ENCODE measurements at regions not wholly inside any gene's neighbourhood (a gene's known extent, or its start where the extent isn't known, plus 50 kb on each side); places are given as distances from the start of the nearest gene placed in this dataset.
A peak's percentile ranks its signal among the peaks of the same experiment; 100 is the strongest.

DNA sequence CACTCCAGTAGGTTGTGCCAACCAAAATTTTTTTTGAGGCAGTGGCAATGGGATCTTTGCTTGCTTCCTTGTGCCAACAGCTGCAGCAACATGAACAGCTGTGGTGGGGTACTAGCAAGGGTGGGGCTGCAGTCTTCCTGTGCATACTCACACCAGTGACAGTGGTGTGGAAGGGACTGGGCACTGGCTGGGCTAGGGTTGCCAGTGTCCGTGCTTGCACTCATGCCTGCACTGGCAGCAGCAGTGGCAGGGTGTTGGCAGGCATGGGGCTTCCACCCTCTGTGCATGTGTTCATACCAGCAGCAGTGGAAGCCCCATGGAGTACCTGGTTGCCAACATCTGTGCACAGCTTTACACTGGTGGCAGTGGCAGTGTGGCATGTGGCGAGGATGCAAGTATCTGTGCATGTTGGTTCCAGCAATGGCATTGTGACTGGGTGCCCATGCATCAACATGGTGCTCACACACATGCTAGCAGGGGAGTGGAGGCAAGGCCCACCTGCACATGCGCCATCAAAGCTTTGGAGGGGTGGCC lies 1312.6 kb downstream of the PCDH18 start:
- Histone ChIP-seq H3K18ac (ENCODE audit: low read depth in 1 of 2, low read length in 2 of 2) (no peak overlapping the region), H4K91ac (ENCODE audit: low read length) (no peak overlapping the region), H2BK15ac (ENCODE audit: low read depth, poor library complexity, severe bottlenecking) (no peak overlapping the region), H3K9ac (ENCODE audit: low read length) (no peak overlapping the region), H3K4me2 (ENCODE audit: low read length, poor library complexity, severe bottlenecking) (no peak overlapping the region), H2BK5ac (ENCODE audit: low read depth, low read length, poor library complexity, severe bottlenecking) (no peak overlapping the region), H3K4ac (ENCODE audit: low read depth in 1 of 2, low read length in 2 of 2) (no peak overlapping the region), H3K14ac (ENCODE audit: low read length in 2 of 2) (peak overlapping the region in 1 of 2 experiments; percentile 86), H2AFZ (ENCODE audit: low read depth, low read length) (no peak overlapping the region), H3K23ac (ENCODE audit: low read length in 2 of 2) (no peak overlapping the region), H3K36me3 (ENCODE audit: control insufficient read depth in 1 of 2, insufficient read depth in 2 of 2, low read depth in 1 of 2, low read length in 2 of 2) (no peaks in the 10 kb centered on the region), H3K9me3 (ENCODE audit: control insufficient read depth, low read length) (peaks cover 11% of the 10 kb centered on the region), H4K8ac (ENCODE audit: low read length) (no peak overlapping the region), H3K27ac (ENCODE audit: low read length, poor library complexity, severe bottlenecking) (no peak overlapping the region), H2AK5ac (ENCODE audit: low read length, severe bottlenecking) (no peak overlapping the region), H3K79me1 (replicated peaks; ENCODE audit: low read length, poor library complexity, severe bottlenecking) (no peaks in the 10 kb centered on the region), H3K27me3 (ENCODE audit: control insufficient read depth in 1 of 2, insufficient read depth in 1 of 2, low read length in 2 of 2) (no peaks in the 10 kb centered on the region), H2BK120ac (ENCODE audit: low read depth, low read length) (no peak overlapping the region), H2BK12ac (ENCODE audit: low read length in 2 of 2) (no peak overlapping the region), H3K4me3 (ENCODE audit: insufficient read depth in 1 of 2, low read depth in 1 of 2, low read length in 2 of 2) (peak overlapping the region in 1 of 2 experiments; percentile 2), H3K4me1 (ENCODE audit: control insufficient read depth, insufficient read depth, low read depth, low read length) (no peaks in the 10 kb centered on the region)
- 87% methylated on average over 3 of the region's 3 CpGs for WGBS
- no peak for DNase-seq

DNA sequence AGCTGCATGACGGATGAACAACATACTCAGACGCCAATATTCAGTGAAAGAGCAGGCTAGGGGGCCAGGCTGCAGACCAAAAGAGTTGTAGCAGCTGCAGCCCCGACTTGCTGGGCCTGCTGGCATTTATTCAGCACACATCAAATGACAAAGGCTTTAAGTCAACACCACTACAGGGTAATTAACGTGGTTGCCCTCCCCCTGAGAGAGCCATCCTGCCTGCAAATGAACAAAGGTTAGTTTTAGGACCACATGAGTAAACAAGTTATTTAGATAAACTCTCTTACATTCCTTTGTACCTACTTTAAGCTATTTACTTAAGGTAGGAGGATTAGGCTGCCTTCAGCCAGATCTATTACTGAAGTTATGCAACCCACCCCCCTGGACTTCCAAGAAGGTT lies 1329.1 kb downstream of the PCDH18 start:
- Histone ChIP-seq H2BK120ac (ENCODE audit: low read depth, low read length) (no peak overlapping the region), H3K79me1 (replicated peaks; ENCODE audit: low read length, poor library complexity, severe bottlenecking) (no peaks in the 10 kb centered on the region), H3K4me2 (ENCODE audit: low read length, poor library complexity, severe bottlenecking) (no peak overlapping the region), H3K9me3 (ENCODE audit: control insufficient read depth, low read length) (no peaks in the 10 kb centered on the region), H2BK5ac (ENCODE audit: low read depth, low read length, poor library complexity, severe bottlenecking) (no peak overlapping the region), H2BK12ac (ENCODE audit: low read length in 2 of 2) (no peak overlapping the region), H3K4me3 (ENCODE audit: insufficient read depth in 1 of 2, low read depth in 1 of 2, low read length in 2 of 2) (no peak overlapping the region), H2AK5ac (ENCODE audit: low read length, severe bottlenecking) (no peak overlapping the region), H3K14ac (ENCODE audit: low read length in 2 of 2) (no peak overlapping the region), H4K8ac (ENCODE audit: low read length) (no peak overlapping the region), H3K27ac (ENCODE audit: low read length, poor library complexity, severe bottlenecking) (no peak overlapping the region), H3K36me3 (ENCODE audit: control insufficient read depth in 1 of 2, insufficient read depth in 2 of 2, low read depth in 1 of 2, low read length in 2 of 2) (no peaks in the 10 kb centered on the region), H3K27me3 (ENCODE audit: control insufficient read depth in 1 of 2, insufficient read depth in 1 of 2, low read length in 2 of 2) (no peaks in the 10 kb centered on the region), H2BK15ac (ENCODE audit: low read depth, poor library complexity, severe bottlenecking) (no peak overlapping the region), H4K91ac (ENCODE audit: low read length) (no peak overlapping the region), H3K9ac (ENCODE audit: low read length) (no peak overlapping the region), H2AFZ (ENCODE audit: low read depth, low read length) (no peak overlapping the region), H3K4ac (ENCODE audit: low read depth in 1 of 2, low read length in 2 of 2) (no peak overlapping the region), H3K4me1 (ENCODE audit: control insufficient read depth, insufficient read depth, low read depth, low read length) (no peaks in the 10 kb centered on the region), H3K18ac (ENCODE audit: low read depth in 1 of 2, low read length in 2 of 2) (no peak overlapping the region), H3K23ac (ENCODE audit: low read length in 2 of 2) (no peak overlapping the region)
- no peak for DNase-seq
- 66% methylated on average over 3 of the region's 4 CpGs for WGBS

DNA sequence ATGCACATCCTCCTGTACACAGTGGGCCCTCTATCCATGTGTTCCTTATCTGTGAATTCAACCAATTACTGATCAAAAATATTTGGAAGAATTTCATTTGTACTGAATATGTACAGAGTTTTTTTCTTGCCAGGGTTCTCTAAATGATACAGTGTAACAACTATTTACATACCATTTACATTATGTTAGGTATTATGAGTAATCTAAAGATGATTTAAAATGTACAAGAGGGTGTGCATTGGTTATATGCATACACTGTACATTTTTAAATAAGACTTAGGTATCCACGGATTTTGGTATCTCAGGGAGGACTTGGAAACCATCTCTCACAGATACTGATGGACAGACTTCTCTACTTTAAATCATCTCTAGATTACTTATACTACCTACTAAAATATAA lies 1333.9 kb downstream of the PCDH18 start:
- Histone ChIP-seq H3K23ac (ENCODE audit: low read length in 2 of 2) (no peak overlapping the region), H2AK5ac (ENCODE audit: low read length, severe bottlenecking) (no peak overlapping the region)

DNA sequence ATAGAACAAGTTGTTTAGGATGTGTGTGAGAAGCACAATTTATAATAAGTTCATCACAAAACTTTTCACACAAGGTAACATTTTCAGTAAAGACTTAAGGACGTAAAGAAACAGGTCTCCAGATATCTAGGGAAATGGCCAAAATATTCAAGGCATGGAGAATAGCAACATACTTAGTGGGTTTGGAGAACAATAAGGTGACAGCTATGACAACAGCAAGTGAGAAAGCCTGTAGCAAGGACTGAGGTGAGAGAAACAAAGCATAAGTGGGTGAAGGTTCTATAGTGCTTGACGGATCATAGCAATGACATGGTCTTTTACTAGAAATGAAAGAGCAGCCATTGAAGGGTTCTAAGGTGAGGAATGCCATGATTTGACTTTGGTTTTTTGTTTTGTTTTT lies 1337.3 kb downstream of the PCDH18 start:
- no peak overlapping the region for H3K4ac ChIP-seq (ENCODE audit: low read depth in 1 of 2, low read length in 2 of 2)
- H3K9me3 ChIP-seq (ENCODE audit: control insufficient read depth, low read length): no peaks in the 10 kb centered on the region
- H3K18ac ChIP-seq (ENCODE audit: low read depth in 1 of 2, low read length in 2 of 2): no peak overlapping the region
- H3K4me1 ChIP-seq (ENCODE audit: control insufficient read depth, insufficient read depth, low read depth, low read length): no peaks in the 10 kb centered on the region
- H2AFZ ChIP-seq (ENCODE audit: low read depth, low read length): no peak overlapping the region
- H3K27ac ChIP-seq (ENCODE audit: low read length, poor library complexity, severe bottlenecking): no peak overlapping the region
- H3K36me3 ChIP-seq (ENCODE audit: control insufficient read depth in 1 of 2, insufficient read depth in 2 of 2, low read depth in 1 of 2, low read length in 2 of 2): no peaks in the 10 kb centered on the region
- no peaks in the 10 kb centered on the region for H3K79me1 ChIP-seq (replicated peaks; ENCODE audit: low read length, poor library complexity, severe bottlenecking)
- no peak overlapping the region for H3K4me2 ChIP-seq (ENCODE audit: low read length, poor library complexity, severe bottlenecking)
- H2BK12ac ChIP-seq (ENCODE audit: low read length in 2 of 2): no peak overlapping the region
- no peak overlapping the region for H2BK15ac ChIP-seq (ENCODE audit: low read depth, poor library complexity, severe bottlenecking)
- no peak overlapping the region for H3K4me3 ChIP-seq (ENCODE audit: insufficient read depth in 1 of 2, low read depth in 1 of 2, low read length in 2 of 2)
- DNase-seq: no peak
- H4K91ac ChIP-seq (ENCODE audit: low read length): no peak overlapping the region
- no peak overlapping the region for H3K9ac ChIP-seq (ENCODE audit: low read length)
- no peak overlapping the region for H4K8ac ChIP-seq (ENCODE audit: low read length)
- no peak overlapping the region for H2BK120ac ChIP-seq (ENCODE audit: low read depth, low read length)
- WGBS: 88% methylated on average over 2 of the region's 2 CpGs
- H3K14ac ChIP-seq (ENCODE audit: low read length in 2 of 2): no peak overlapping the region
- no peak overlapping the region for H3K23ac ChIP-seq (ENCODE audit: low read length in 2 of 2)
- H2AK5ac ChIP-seq (ENCODE audit: low read length, severe bottlenecking): no peak overlapping the region
- no peaks in the 10 kb centered on the region for H3K27me3 ChIP-seq (ENCODE audit: control insufficient read depth in 1 of 2, insufficient read depth in 1 of 2, low read length in 2 of 2)
- H2BK5ac ChIP-seq (ENCODE audit: low read depth, low read length, poor library complexity, severe bottlenecking): no peak overlapping the region

More for the DNA sequence above, 1333.9 kb downstream of the PCDH18 start:
- no peaks in the 10 kb centered on the region for H3K27me3 ChIP-seq (ENCODE audit: control insufficient read depth in 1 of 2, insufficient read depth in 1 of 2, low read length in 2 of 2)
- no CpG with 5 or more reads among the region's 1 CpG for WGBS
- H3K9me3 ChIP-seq (ENCODE audit: control insufficient read depth, low read length): no peaks in the 10 kb centered on the region
- DNase-seq: no peak
- H3K14ac ChIP-seq (ENCODE audit: low read length in 2 of 2): no peak overlapping the region
- no peak overlapping the region for H4K8ac ChIP-seq (ENCODE audit: low read length)
- no peak overlapping the region for H2BK12ac ChIP-seq (ENCODE audit: low read length in 2 of 2)
- H3K27ac ChIP-seq (ENCODE audit: low read length, poor library complexity, severe bottlenecking): no peak overlapping the region
- no peaks in the 10 kb centered on the region for H3K4me1 ChIP-seq (ENCODE audit: control insufficient read depth, insufficient read depth, low read depth, low read length)
- no peak overlapping the region for H2AFZ ChIP-seq (ENCODE audit: low read depth, low read length)
- no peak overlapping the region for H3K9ac ChIP-seq (ENCODE audit: low read length)
- no peak overlapping the region for H3K18ac ChIP-seq (ENCODE audit: low read depth in 1 of 2, low read length in 2 of 2)
- no peak overlapping the region for H2BK120ac ChIP-seq (ENCODE audit: low read depth, low read length)
- H4K91ac ChIP-seq (ENCODE audit: low read length): no peak overlapping the region
- H3K4me3 ChIP-seq (ENCODE audit: insufficient read depth in 1 of 2, low read depth in 1 of 2, low read length in 2 of 2): no peak overlapping the region
- no peak overlapping the region for H3K4ac ChIP-seq (ENCODE audit: low read depth in 1 of 2, low read length in 2 of 2)
- H3K36me3 ChIP-seq (ENCODE audit: control insufficient read depth in 1 of 2, insufficient read depth in 2 of 2, low read depth in 1 of 2, low read length in 2 of 2): no peaks in the 10 kb centered on the region
- no peak overlapping the region for H3K4me2 ChIP-seq (ENCODE audit: low read length, poor library complexity, severe bottlenecking)
- no peak overlapping the region for H2BK15ac ChIP-seq (ENCODE audit: low read depth, poor library complexity, severe bottlenecking)
- no peaks in the 10 kb centered on the region for H3K79me1 ChIP-seq (replicated peaks; ENCODE audit: low read length, poor library complexity, severe bottlenecking)
- H2BK5ac ChIP-seq (ENCODE audit: low read depth, low read length, poor library complexity, severe bottlenecking): no peak overlapping the region
